WTC11 (cell line): ENCODE measurements at regions not wholly inside any gene's neighbourhood (a gene's known extent, or its start where the extent isn't known, plus 50 kb on each side); places are given as distances from the start of the nearest gene placed in this dataset.

Experiments
- AFF4 ChIP-seq: sonication (generic); formaldehyde crosslinking; IDR thresholded peaks from 2 replicates; pipeline ENCODE4 v1.8.1; 2023; ENCODE audit warnings: mild to moderate bottlenecking, missing genetic modification reagents, borderline replicate concordance
- CREB1 ChIP-seq: sonication (generic); formaldehyde crosslinking; IDR thresholded peaks from 2 replicates; pipeline ENCODE4 v1.8.0; 2023; ENCODE audit warnings: mild to moderate bottlenecking, missing genetic modification reagents
- ELF4 ChIP-seq: sonication (generic); formaldehyde crosslinking; IDR thresholded peaks from 2 replicates; pipeline ENCODE4 v1.8.1; 2022; ENCODE audit warnings: low read depth, mild to moderate bottlenecking, moderate library complexity, missing genetic modification reagents
- KAT7 ChIP-seq: sonication (generic); formaldehyde crosslinking; IDR thresholded peaks from 2 replicates; pipeline ENCODE4 v1.8.1; 2023; ENCODE audit warnings: missing genetic modification reagents, mild to moderate bottlenecking, borderline replicate concordance
- TF ChIP-seq, protein P1 (sequence below): fragments of 200-600 bp; IDR thresholded peaks from 2 replicates; pipeline ENCODE4 v1.8.0; 2022; ENCODE audit warnings: antibody characterized with exemption

DNA sequence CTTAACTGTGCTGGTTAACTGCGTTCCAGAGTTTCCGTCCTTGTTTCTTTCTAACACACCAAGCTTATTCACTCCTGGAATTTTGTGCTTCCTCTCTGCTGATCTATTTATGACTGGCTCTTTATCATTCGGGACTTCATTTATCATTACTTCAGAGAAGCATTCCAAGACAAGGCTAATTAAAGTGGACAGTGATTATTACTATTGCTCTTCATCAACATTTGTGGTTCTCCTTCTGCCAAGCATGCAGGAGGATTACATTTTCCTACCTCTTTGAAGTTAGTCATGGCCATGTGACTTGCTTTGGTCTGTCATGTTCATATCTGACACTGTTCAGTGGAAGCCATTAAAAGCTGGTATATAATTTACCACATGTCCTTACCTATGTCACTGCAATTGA is 172.4 kb upstream of the AGR3 start:
- TF ChIP-seq, protein P1, sequence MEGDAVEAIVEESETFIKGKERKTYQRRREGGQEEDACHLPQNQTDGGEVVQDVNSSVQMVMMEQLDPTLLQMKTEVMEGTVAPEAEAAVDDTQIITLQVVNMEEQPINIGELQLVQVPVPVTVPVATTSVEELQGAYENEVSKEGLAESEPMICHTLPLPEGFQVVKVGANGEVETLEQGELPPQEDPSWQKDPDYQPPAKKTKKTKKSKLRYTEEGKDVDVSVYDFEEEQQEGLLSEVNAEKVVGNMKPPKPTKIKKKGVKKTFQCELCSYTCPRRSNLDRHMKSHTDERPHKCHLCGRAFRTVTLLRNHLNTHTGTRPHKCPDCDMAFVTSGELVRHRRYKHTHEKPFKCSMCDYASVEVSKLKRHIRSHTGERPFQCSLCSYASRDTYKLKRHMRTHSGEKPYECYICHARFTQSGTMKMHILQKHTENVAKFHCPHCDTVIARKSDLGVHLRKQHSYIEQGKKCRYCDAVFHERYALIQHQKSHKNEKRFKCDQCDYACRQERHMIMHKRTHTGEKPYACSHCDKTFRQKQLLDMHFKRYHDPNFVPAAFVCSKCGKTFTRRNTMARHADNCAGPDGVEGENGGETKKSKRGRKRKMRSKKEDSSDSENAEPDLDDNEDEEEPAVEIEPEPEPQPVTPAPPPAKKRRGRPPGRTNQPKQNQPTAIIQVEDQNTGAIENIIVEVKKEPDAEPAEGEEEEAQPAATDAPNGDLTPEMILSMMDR: no peak
- TF ChIP-seq AFF4 (CRISPR knock-in tag) (no peak), ELF4 (CRISPR knock-in tag) (no peak), KAT7 (CRISPR knock-in tag) (no peak), CREB1 (no peak)
